Sigmoid colon (tissue), 6 donors: ENCODE measurements at regions not wholly inside any gene's neighbourhood (a gene's known extent, or its start where the extent isn't known, plus 50 kb on each side); places are given as distances from the start of the nearest gene placed in this dataset.
A peak's percentile ranks its signal among the peaks of the same experiment; 100 is the strongest.

Experiments used
- DNase-seq: peaks from one replicate; pipeline ENCODE4 v3.0.0-alpha.2; 2019
- H3K27ac ChIP-seq, 4 donors: fragments of 200-600 bp; sonication (generic); one replicate each; pipeline ENCODE4 v1.5.1; 2016 to 2019; ENCODE audit warnings: mild to moderate bottlenecking in 1 of 4
- H3K27me3 ChIP-seq, 3 donors: fragments of 200-600 bp; sonication (generic); one replicate each; pipeline ENCODE4 v1.5.1; 2019; ENCODE audit warnings: mild to moderate bottlenecking in 1 of 3
- H3K36me3 ChIP-seq, 4 donors: fragments of 200-600 bp; sonication (generic); one replicate each; pipeline ENCODE4 v1.5.1; 2016 to 2019
- H3K4me1 ChIP-seq, 4 donors: fragments of 200-600 bp; sonication (generic); one replicate each; pipeline ENCODE4 v1.5.1; 2017 to 2019
- H3K4me3 ChIP-seq, 4 donors: fragments of 200-600 bp; sonication (generic); one replicate each; pipeline ENCODE4 v1.5.1; 2017 to 2019; ENCODE audit warnings: mild to moderate bottlenecking in 2 of 4, moderate library complexity in 1 of 4
- H3K9me3 ChIP-seq, 4 donors: fragments of 200-600 bp in 3 of 4; sonication (generic) in 3 of 4; one replicate each; pipeline versions ENCODE4 v1.5.1 to v1.6.1; 2013 to 2019
- EP300 ChIP-seq, 4 donors: sonication (generic); formaldehyde crosslinking; IDR thresholded peaks; one replicate each; pipeline ENCODE4 v1.6.1; 2017; ENCODE audit warnings: antibody characterized with exemption in 4 of 4
- POLR2A ChIP-seq, 2 donors: fragments of 450-650 bp; IDR thresholded peaks; one replicate each; pipeline ENCODE4 v1.6.1; 2016; ENCODE audit warnings: antibody characterized with exemption in 2 of 2, mild to moderate bottlenecking in 2 of 2, moderate library complexity in 2 of 2
- POLR2AphosphoS5 ChIP-seq, 4 donors: sonication (generic); formaldehyde crosslinking; IDR thresholded peaks; one replicate each; pipeline ENCODE4 v1.6.1; 2017; ENCODE audit warnings: antibody characterized with exemption in 4 of 4
- WGBS, 2 donors: extraction: QIAGEN DNeasy Blood & Tissue Kit; methylation state at CpG; one replicate each; pipeline ENCODE4 v1.1.7; 2013; 5-methylcytosine and 5-hydroxymethylcytosine counted together
- intact Hi-C: fragments of 100-400 bp; cut with DNase I; formaldehyde crosslinking; loops from one replicate; pipeline ENCODE4 v1.15.1; 2023
- TF ChIP-seq, protein P1 (sequence below), 4 experiments: fragments of 450-650 bp in 3 of 4; fragments of 200-600 bp in 1 of 4; IDR thresholded peaks; one replicate each; pipeline ENCODE4 v1.5.1; 2016 to 2019; ENCODE audit warnings: antibody characterized with exemption in 4 of 4, mild to moderate bottlenecking in 3 of 4, moderate library complexity in 2 of 4
- donor health status: healthy with polysubstance abuse.
- donor health status: healthy.

DNA sequence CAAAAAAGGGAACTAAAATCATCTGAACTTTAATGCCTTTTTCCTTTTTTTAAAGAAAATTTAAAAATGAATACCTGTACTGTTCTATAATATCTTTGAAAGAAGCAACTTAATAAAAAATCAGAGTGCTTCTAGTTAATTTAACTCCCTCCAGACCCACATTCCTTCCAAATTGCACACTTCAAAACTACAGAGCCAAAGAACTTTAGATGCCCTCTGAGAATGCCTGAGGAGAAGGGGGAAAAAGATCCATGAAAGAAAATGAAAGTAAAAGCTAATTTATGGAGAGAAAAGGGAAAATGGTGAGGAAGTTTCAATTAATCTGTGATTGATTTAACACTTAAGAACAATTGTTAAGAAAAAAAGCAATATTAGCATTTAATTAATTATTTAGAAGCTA, 1141.6 kb downstream of the IGSF11 start:
- H3K36me3 ChIP-seq, result no peaks in the 10 kb centered on the region
- peak overlapping the region in 1 of 4 donors; percentile 14 for H3K27ac ChIP-seq
- no peak overlapping the region for H3K4me3 ChIP-seq

DNA sequence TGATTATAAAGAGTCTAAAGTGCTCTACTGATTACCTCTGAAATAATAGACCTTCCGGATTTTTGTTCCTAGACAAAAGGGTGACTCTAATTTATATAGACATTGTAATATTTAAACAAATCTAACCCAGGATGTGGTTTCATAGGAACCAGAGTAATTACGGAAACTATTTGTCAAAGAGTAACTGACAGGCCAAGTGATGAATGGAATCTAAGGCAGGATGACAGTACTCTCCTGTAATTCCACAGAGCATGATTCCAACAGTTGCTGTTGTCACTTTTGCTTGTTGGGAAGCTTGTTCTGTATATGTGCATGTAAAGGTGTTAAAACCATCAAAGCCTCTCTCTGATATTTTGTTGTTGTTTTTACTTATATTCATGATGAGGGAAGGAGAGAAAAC, 1141.0 kb downstream of the IGSF11 start:
- H3K27me3 ChIP-seq, result no peaks in the 10 kb centered on the region
- TF ChIP-seq, protein P1, sequence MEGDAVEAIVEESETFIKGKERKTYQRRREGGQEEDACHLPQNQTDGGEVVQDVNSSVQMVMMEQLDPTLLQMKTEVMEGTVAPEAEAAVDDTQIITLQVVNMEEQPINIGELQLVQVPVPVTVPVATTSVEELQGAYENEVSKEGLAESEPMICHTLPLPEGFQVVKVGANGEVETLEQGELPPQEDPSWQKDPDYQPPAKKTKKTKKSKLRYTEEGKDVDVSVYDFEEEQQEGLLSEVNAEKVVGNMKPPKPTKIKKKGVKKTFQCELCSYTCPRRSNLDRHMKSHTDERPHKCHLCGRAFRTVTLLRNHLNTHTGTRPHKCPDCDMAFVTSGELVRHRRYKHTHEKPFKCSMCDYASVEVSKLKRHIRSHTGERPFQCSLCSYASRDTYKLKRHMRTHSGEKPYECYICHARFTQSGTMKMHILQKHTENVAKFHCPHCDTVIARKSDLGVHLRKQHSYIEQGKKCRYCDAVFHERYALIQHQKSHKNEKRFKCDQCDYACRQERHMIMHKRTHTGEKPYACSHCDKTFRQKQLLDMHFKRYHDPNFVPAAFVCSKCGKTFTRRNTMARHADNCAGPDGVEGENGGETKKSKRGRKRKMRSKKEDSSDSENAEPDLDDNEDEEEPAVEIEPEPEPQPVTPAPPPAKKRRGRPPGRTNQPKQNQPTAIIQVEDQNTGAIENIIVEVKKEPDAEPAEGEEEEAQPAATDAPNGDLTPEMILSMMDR (IDR thresholded peaks at IDR 0.05), result no peak
- TF ChIP-seq EP300 (IDR thresholded peaks at IDR 0.05), result no peak
- no peak for TF ChIP-seq POLR2A (IDR thresholded peaks at IDR 0.05)
- no peak for TF ChIP-seq POLR2AphosphoS5 (IDR thresholded peaks at IDR 0.05)
- peak overlapping the region in 1 of 4 donors; percentile 14 for H3K27ac ChIP-seq
- no peak overlapping the region for H3K4me3 ChIP-seq
- no peak for DNase-seq
- WGBS, 2 donors, result 34 to 42% methylated on average over 2 of the region's 2 CpGs
- peaks cover 0 to 6% (median 0%) of the 10 kb centered on the region in 4 donors for H3K9me3 ChIP-seq
- intact Hi-C loops, result no loop called here
- no peaks in the 10 kb centered on the region for H3K36me3 ChIP-seq
- peaks cover 0 to 9% (median 0%) of the 10 kb centered on the region in 4 donors for H3K4me1 ChIP-seq

More for the DNA sequence above, 1141.6 kb downstream of the IGSF11 start:
- no peak for DNase-seq
- Histone ChIP-seq H3K27me3 (no peaks in the 10 kb centered on the region), H3K9me3 (peaks cover 0 to 6% (median 0%) of the 10 kb centered on the region in 4 donors), H3K4me1 (peaks cover 0 to 9% (median 0%) of the 10 kb centered on the region in 4 donors)
- TF ChIP-seq POLR2A (IDR thresholded peaks at IDR 0.05) (no peak), EP300 (IDR thresholded peaks at IDR 0.05) (no peak), POLR2AphosphoS5 (IDR thresholded peaks at IDR 0.05) (no peak)
- TF ChIP-seq, protein P1 (IDR thresholded peaks at IDR 0.05), result no peak
- intact Hi-C loops, result no loop called here

DNA sequence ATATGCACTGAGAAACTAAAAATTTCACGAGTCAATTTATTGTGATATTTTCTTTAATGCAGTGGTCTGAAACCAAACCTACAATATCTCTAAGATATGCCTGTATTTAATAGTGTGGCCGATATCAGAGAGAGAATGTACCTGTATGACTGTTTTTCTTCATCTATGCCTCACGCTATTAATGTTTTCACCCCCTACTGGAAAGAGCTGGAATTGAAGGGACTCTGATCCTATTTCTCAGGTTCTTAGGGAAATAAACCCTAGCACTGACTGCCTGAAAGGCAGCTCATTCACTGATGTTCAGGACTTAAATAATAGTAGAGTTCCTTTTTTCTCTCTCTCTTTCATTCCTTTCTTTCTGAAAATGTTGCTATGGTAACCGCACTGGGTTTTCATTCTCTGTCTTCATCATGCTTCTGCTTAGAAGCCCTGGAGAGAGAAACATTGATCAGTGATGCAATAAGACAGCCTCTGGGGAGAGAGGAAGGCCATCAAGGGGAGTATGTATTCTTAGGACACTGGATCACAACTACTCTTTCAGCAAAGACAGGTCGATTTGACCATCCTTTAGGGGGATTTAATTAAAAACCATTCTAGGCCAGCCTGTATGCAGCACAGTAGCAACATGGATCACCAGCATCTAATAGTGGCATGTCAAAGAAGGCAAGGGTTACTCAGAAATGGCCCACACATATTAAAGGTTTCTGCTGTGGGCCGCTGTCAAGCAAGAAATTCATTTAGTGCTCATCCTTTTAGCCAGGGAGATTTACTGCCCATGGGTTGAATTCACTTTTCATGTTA, 1135.7 kb downstream of the IGSF11 start:
- Histone ChIP-seq H3K27ac (no peak overlapping the region), H3K4me1 (no peaks in the 10 kb centered on the region), H3K27me3 (no peaks in the 10 kb centered on the region), H3K9me3 (peaks cover 0 to 6% (median 0%) of the 10 kb centered on the region in 4 donors), H3K4me3 (no peak overlapping the region), H3K36me3 (no peaks in the 10 kb centered on the region)
- DNase-seq, result no peak
- no peak for TF ChIP-seq POLR2AphosphoS5 (IDR thresholded peaks at IDR 0.05)
- TF ChIP-seq, protein P1 (IDR thresholded peaks at IDR 0.05), result no peak
- TF ChIP-seq POLR2A (IDR thresholded peaks at IDR 0.05), result no peak
- TF ChIP-seq EP300 (IDR thresholded peaks at IDR 0.05), result no peak
- 51 to 67% methylated on average over 6 of the region's 6 CpGs for WGBS, 2 donors
- intact Hi-C loops, result no loop called here

DNA sequence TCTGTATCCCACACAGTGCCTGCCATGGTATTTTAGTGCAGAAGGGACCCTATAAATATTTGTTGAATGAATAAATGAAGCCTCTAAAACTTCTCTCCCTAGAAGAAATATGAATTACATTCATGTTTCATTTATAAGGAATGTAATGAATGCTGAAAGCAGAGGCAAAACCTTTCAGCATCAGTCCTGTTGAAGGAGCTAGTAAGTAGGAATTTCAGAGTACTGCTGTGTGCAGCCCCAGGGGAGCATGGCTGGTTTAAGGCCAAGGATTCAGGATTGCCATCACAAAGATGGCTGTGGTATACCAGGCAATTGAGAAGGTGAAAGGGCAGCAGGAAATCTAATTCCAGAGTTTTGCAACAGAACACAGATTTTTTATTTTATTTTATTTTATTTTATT, 1131.4 kb downstream of the IGSF11 start:
- no peak overlapping the region for H3K27ac ChIP-seq
- H3K4me1 ChIP-seq, result no peaks in the 10 kb centered on the region
- intact Hi-C loops, result no loop called here

More for the DNA sequence above, 1131.4 kb downstream of the IGSF11 start:
- Histone ChIP-seq H3K36me3 (no peaks in the 10 kb centered on the region), H3K27me3 (no peaks in the 10 kb centered on the region), H3K4me3 (no peak overlapping the region), H3K9me3 (no peaks in the 10 kb centered on the region)
- DNase-seq, result no peak
- TF ChIP-seq, protein P1 (IDR thresholded peaks at IDR 0.05), result no peak
- TF ChIP-seq POLR2A (IDR thresholded peaks at IDR 0.05) (no peak), POLR2AphosphoS5 (IDR thresholded peaks at IDR 0.05) (no peak)
